ENCODE measurements at regions not wholly inside any gene's neighbourhood (a gene's known extent, or its start where the extent isn't known, plus 50 kb on each side); places are given as distances from the start of the nearest gene placed in this dataset.

DNA sequence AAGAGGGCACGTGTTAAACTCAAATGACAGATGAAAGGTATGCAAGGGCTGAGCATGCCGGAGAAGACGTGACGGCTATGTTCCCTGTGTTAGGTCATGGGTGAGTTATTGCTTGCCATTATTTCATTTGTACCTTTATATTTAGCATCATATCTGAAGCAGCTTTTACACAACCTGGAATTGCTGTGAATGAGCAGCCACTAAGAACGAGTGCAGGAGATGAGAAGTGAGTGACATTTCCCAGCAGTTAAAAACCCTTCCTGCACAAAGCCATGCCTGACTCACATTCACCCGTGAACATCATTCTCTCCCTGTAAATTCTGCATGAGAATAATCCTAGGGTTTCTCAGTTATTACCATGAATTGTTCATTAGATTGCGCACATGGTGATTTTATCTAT, 433.2 kb upstream of the ZFP42 start:
- Histone ChIP-seq H4K20me1 (replicated peaks in 1 of 2; ENCODE audit: control insufficient read depth in 1 of 2, insufficient read depth in 2 of 2, low read length in 2 of 2) (no peaks in the 10 kb centered on the region), H2AK5ac (ENCODE audit: low read depth, low read length) (no peak overlapping the region), H2AFZ (ENCODE audit: low read length) (no peak overlapping the region), H3K23me2 (ENCODE audit: low read depth, low read length) (no peaks in the 10 kb centered on the region), H2BK15ac (ENCODE audit: low read length) (no peak overlapping the region), H3K56ac (replicated peaks; ENCODE audit: insufficient read length, low read depth, low read length) (no peak overlapping the region), H2BK20ac (ENCODE audit: low read length) (no peak overlapping the region), H3K79me1 (ENCODE audit: low read depth, low read length) (no peaks in the 10 kb centered on the region), H3K9ac (replicated peaks in 1 of 4; ENCODE audit: extremely low read depth in 1 of 4, low read depth in 3 of 4, low read length in 3 of 4) (no peak overlapping the region), H4K5ac (ENCODE audit: insufficient read length, low read depth, low read length) (no peak overlapping the region), H2BK5ac (ENCODE audit: low read depth, low read length) (no peak overlapping the region), H3K79me2 (ENCODE audit: control insufficient read depth in 1 of 2, insufficient read depth in 2 of 2, low read length in 2 of 2) (no peaks in the 10 kb centered on the region), H3K4me2 (ENCODE audit: insufficient read depth in 1 of 2, low read depth in 2 of 2, low read length in 2 of 2) (no peak overlapping the region), H2BK120ac (replicated peaks; ENCODE audit: low read depth, low read length) (no peak overlapping the region), H3K4ac (replicated peaks; ENCODE audit: insufficient read length, low read depth, low read length) (no peak overlapping the region), H3K23ac (ENCODE audit: insufficient read length) (no peak overlapping the region), H3K14ac (ENCODE audit: insufficient read length) (no peak overlapping the region), H4K91ac (replicated peaks; ENCODE audit: insufficient read length, low read length) (no peak overlapping the region), H3K27me3 (replicated peaks in 1 of 4; ENCODE audit: control insufficient read depth in 3 of 4, extremely low read depth in 1 of 4, insufficient read depth in 3 of 4, low read length in 3 of 4) (no peaks in the 10 kb centered on the region), H2BK12ac (ENCODE audit: low read depth, low read length) (no peak overlapping the region), H3K4me3 (ENCODE audit: extremely low read depth in 1 of 4, insufficient read depth in 2 of 4, low read depth in 3 of 4, low read length in 4 of 4) (no peak overlapping the region), H3K27ac (ENCODE audit: low read depth, low read length) (no peak overlapping the region), H4K8ac (ENCODE audit: extremely low read depth, insufficient read depth, low read length) (no peak overlapping the region), H3K9me3 (ENCODE audit: insufficient read depth in 2 of 2, low read depth in 1 of 2, low read length in 1 of 2) (no peaks in the 10 kb centered on the region), H3K4me1 (replicated peaks in 1 of 4; ENCODE audit: control insufficient read depth in 3 of 4, insufficient read depth in 4 of 4, low read length in 3 of 4) (peaks cover 0 to 5% (median 2%) of the 10 kb centered on the region in 4 experiments; a peak in 4 of 7 replicates), H3K18ac (ENCODE audit: extremely low read depth, low read length) (no peak overlapping the region), H3K36me3 (ENCODE audit: control insufficient read depth in 2 of 4, insufficient read depth in 4 of 4, low read length in 3 of 4) (no peaks in the 10 kb centered on the region)
- no peak for TF ChIP-seq POLR2AphosphoS5 (IDR thresholded peaks at IDR 0.05; ENCODE audit: low read depth, low read length)
- CTCF ChIA-PET (ENCODE audit: partially characterized antibody), result interaction anchor here (0.6 kb wide), 1 partner anchor 94 kb away, joined by 4 read pairs; no protein-coding TSS in a partner anchor
- POLR2A ChIA-PET (ENCODE audit: partially characterized antibody), result no interaction called here
- no peak for DNase-seq (ENCODE audit: low read depth in 1 of 2, low spot score in 2 of 2)
- FAIRE-seq, result no peak
- 91% methylated on average over 7 of the region's 7 CpGs; no CpG with 5 or more reads in 1 of the 2 experiments for WGBS, 2 experiments (ENCODE audit: extremely low coverage in 1 of 2, insufficient coverage in 1 of 2, insufficient read length in 1 of 2, insufficient replicate concordance in 2 of 2, low coverage in 1 of 2, low lambda C conversion rate in 2 of 2, missing lambda C conversion rate in 1 of 2)

All from H1 (cell line).